HG03103 (cell line): ENCODE measurements at regions not wholly inside any gene's neighbourhood (a gene's known extent, or its start where the extent isn't known, plus 50 kb on each side); places are given as distances from the start of the nearest gene placed in this dataset.

ENCODE experiments used
- ATAC-seq: cut with Tn5 transposase; IDR thresholded peaks from one replicate; pipeline ENCODE4 v1.9.1; 2021; ENCODE audit warnings: low read depth; ENCODE audit not compliant: unreplicated experiment

DNA sequence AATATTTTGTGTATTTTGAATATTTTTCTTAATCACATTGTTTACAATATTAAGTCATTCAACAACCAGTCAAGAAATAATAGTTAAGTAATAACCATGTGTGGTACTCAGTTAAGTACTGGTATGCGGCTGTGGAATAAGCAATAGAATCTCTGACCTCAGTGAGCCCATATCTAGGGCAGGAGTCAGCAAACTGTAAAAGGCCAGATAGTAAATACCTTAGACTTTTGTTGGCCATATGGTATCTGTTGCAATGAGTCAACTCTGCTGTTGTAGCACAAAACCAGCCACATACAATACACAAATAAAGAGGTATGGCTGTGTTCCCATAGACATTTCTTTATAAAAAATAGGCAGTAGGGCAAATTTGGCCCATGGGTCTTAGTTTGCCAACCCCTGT, 311.6 kb upstream of the SEMA3A start:
- no peak for ATAC-seq

DNA sequence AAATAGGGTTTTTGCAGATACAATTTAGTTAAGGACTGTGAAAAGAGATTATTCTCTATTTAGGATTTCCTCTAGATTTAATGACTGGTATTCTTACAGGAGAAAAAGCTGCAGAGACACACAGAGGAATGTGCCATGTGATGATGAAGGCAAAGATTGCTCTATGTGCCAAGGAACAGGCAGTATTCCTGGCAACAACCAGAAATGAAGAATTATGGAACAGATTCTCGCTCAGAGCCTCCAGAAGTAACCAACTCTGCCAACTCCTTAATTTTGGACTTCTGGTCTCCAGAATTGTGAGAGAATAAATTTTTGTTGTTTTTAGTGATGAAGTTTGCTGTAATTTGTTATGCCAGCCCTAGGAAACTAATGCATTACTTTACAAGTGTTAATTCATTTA, 307.6 kb upstream of the SEMA3A start:
- ATAC-seq = no peak

DNA sequence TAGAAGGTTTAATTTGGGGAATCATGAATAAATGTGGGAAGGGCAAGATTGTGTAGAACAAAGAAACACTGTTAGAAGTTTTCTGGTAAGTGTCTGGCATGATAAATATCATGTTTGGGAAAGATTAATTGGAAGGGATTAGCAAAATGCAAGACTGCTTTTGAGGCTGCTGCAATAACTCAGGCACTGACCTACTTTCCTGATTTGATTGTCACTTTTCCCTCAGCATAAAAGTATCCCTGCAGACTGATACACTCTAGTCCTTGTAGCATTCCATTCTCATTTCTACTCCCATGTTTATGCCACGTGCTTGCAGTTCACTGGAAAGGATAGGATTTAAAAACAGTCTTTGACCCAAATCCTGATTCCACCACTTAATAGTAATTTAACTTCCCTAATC, 303.3 kb upstream of the SEMA3A start:
- no peak for ATAC-seq

DNA sequence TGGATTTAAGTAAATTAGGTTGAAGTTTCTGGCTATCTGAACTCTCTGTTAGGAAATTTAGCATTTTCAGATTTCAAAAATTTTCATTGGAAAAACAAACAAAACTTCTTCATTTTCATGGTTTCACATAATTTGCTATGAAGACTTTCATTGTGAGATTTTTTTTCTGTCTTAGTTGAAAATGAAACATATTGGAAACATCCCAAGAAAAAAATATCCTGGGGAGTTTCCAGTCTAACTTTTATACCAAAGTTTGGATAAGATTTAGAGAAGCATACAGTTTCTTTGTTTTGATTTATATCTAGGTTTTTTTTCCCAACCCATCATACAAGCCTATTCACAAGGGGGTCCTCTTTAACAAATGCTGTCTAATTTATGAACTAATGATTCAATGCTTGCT, 300.5 kb upstream of the SEMA3A start:
- ATAC-seq = no peak

DNA sequence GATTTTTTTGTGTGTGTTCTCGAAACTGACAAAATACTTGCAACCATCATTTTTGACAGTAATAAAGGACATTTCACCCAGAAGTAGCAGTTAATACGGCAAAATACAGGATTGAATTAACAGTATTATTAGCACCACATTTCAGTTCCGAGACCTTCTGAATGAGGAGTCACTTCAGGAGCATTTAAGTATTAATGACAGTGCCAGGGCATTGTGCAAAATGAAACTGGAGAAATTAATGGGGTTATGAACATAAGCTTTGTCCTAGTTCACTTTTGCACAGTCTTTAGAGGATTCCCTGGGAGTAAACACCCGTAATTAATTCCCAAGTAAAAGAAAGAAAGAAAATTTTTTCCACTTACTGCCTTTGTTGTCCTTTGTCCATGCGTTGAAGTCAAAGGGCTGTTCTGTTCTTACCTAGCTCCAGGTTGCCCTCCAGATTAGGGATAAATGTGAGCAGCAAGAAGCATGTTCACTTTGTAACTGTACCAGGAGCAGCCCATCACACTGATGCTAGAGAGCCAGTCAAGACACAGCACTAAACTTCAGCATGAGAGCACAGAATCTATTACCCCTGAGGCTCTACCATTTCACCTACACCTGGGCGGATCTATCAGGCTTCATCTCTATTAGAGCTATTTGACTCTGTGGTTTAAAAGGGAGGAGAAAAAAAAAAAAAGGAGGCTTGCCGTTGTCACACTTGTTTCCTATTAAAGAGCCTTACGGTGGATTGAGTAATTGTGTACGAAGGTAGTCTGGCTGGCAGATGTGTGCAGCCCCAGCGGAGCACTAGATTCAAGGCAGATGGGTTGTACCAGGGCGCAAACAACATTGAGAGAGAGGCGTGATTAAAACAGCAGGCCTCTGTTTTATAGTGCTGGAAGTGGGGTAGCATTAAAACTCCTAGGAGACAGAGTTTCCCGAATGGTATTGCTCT, 297.8 kb upstream of the SEMA3A start:
- ATAC-seq = no peak

DNA sequence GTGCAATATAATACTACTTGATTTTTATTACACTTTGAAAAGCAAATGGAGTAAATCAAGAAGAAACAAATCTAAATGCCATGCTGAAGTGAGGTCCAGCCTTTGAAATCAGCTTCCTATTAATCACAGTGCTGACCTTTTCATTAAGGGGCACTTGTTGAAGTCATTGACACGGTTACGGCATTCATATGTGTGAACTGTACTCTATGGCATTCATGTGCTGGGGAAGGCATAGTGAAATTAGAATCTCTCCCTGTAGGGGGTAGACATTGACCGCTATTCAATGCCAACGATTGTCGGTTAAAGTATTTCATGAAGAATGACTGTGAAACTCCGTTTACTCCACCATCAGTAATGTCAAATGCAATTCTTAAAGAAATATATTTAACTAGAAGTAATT, 296.1 kb upstream of the SEMA3A start:
- ATAC-seq = no peak

DNA sequence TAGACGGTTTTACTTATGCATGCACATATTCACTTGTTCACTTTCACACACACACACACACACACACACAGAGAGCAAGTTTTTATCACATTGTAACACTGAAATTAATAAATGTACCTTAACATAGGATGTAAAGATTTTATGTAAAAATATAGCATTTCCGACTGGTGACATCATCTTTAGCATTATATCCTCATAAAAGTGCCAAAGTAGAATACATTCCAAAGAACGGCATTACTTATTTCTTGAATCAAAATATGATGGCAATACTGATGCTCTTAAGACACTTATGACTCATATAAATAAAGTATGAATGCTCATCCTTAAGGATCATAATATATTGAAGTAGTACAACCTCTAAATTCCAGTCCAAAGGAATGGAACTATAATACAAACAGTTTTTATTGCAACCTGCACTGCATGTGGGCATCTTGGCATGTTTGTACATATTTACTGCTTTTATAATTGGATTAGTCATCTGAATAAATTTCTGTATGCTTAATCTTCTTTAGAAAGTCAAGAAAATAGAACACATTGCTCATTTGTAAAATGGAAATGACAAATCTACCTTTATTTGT, 290.0 kb upstream of the SEMA3A start:
- ATAC-seq = no peak

DNA sequence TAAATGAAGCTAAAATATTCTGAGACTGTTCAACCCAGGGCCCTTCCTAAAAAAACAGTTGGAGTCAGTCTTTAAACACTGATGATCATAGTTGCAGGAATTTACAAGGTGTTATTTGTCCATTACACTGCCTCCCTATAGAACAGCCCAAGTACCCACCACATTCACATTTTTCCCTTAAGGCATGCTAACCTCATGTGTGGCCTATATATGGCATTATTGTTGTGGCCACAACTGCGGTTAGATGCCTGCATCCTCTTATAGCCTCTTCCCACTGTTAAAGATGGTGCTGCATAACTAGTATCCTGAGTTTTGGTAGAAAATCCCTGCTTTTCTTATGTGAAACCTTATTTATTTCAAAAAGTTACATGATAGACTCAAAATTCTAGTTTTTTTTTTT, 287.9 kb upstream of the SEMA3A start:
- no peak for ATAC-seq

DNA sequence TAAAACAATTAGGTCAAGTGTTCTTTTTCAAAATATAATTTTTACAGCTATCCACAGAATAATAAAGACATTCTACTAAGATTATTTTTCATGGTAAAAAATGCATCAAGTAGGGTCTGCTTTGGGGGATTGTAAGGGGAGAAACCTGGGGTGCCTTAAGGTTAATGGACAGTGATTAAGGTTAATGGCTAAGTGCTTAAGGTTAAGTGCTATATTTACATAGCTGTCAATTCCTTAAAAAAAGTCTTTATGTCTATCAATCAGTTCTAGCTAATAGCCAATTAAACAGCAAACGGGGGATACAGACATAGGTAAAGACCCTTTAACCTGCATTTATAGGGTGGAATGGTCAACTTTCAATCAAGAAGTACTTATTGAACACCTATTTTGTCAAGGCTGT, 284.5 kb upstream of the SEMA3A start:
- no peak for ATAC-seq

DNA sequence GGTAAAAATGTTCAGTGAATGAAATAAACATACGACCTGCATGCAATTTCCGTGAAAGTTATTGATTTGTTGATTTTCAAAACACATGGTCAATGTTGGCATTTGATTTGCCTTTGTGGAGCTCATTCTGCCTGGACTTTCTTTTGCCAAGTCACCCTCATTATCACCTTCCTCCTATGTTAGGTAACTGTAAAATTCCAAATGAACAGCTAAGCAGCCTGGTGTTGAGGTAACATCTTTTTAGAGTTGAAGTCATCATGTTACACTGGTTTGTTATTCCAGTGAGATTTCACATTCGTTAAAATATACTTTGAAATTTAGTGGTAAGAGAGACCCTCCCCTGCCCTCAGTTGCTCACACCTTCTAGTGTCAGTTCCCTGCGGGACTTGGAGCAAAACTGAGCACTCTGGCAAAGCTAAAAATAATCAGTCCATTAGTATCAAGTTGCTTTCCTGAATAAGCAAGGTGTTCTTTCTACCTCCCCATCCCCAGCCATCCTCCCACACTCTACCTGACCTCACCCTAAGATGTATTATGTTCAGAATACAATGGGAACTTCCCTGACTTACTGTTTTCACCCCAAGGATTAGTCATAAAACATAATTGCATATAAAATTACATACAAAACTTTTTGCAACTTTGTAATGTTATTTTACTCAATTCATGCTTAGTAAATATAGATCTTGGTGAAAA, 283.3 kb upstream of the SEMA3A start:
- ATAC-seq = no peak

DNA sequence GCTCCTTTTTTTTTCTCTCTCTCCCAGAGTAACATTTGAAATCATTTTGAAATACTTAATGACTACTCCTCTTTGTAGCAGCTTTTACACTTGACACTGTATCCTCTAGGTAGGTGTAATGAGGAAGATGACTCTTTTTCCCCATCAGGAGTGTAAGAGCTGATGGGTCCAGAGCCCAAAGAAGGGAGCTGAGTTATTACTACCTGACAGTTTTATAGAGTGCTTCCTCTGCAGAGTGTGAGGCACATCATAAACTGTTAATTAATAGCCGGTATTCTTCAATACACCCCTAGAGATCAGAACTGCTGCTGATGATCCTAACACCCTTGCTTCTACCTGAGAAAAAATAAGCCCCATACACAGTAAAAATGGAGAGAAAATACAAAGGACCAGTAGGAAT, 279.8 kb upstream of the SEMA3A start:
- no peak for ATAC-seq

DNA sequence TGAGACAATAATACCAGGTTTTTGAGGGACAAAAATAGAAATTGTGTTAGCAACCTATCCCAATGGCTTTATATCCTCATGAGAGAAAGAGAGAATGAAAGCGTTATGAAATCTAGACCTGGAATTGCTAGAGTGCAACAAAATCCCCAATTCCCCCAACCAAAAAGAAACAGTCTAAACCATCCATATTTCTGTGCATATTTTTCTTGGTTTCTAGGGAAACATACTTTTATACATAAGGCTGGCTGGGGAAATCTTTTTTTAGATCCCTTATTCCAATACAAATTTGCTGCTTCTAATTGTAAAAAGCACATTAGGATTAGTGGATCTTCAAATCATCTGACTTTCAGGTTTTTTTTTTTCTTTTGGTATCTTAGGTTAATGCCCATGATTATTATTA, 277.0 kb upstream of the SEMA3A start:
- ATAC-seq = no peak

DNA sequence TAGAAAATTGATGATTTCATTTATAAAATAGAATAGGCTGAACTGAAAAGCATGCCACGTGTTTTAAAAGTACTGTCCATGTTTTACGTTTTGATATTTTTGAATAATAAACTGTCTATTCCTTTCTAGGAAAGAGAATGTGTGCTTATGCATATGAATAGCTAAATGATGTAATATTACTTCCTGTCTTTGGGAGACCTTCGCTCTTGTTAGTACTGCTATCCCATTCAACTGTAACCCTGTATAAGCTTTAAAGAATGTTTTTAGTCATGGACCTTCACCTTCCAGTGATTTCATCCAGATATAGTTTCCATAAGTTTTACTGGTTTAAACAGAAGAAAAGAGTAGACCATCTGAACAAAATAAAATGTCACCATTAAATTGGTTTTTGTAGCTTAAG, 274.4 kb upstream of the SEMA3A start:
- no peak for ATAC-seq

DNA sequence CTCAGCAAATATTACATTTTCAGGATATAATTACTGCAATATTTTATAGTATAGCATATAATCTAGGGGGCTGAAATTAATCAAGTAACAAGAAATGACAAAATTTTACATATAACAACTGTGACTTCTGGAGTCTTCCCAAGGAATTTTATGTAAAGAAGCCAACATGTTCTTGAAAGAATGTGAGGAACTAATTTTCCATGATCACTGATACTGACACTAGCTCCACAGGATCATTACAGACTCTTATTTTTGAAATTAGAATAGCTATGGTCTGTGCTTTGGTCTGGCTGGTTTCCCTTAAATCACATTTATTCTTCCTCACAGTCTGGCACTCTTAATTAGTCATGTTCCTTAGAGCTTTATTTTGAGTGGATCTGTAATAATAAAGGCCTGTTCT, 267.7 kb upstream of the SEMA3A start:
- ATAC-seq = no peak

DNA sequence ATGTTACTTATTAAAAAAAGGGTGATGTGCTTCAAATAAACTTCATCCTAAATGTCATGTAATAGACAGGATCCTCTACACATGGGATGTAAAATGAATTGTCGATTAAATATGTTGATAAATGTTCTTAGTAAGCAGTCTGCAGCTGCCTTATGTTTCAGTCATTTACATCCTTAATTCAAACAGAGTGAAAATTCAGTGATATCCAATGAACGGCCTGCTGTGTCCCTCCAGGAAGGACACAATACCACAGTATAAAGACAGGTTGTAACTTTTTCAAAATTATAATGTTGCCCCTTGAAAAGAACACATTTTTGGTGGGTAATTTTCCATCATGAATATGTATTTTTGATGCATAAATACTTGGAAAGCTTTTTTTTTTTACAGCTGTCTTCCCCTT, 266.5 kb upstream of the SEMA3A start:
- no peak for ATAC-seq

DNA sequence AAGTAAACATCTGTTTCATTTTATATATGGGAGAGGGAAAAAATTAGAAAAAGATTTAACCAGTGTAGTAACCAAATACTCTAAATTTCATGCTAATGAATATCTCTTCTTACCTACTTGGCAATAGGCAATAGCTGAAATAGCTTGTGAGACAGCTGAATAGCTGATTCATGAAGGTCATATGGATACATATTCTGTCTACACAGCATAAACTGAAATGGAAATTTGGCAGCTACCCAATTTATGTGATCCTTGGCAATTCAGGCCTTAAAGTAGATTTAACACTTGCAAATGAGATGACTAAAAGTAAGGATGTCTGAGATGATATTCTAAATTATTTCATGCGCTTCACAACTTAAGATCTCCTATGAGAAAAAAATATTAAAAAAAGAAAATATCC, 261.2 kb upstream of the SEMA3A start:
- ATAC-seq = no peak

DNA sequence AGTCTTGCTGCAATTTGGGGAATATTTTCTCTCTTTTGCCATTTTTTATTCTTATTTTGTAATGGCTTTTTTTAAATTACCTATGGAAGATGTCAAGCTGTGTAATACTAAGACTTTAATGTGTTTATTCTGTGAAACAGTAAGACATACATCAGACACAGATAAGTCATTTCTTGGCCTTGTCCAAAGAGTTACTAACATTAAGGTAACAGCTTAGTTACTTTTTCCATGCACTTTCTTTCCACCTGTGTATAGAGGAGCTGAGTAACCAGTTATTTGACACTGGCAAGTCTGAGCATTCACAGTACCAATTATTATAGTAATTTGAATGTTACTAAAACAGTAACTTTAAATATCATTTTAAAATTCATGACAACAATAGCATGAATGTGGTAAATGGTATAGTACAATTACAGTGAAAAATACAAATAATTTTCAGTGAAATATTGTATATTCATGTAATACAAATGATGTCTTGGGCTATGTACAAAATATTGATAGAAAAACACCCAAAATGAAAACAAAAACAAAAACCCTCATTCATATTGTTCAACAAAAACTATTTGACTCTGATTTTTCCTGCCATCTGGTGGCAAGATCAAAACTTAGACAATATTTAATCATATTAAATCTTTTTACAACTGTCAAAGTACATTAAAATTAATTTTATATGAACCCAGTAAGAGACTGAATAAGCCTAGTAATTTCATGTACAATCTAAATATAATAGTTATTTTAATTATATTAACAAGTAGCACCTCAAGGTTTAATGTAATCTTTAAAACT, 259.8 kb upstream of the SEMA3A start:
- no peak for ATAC-seq

DNA sequence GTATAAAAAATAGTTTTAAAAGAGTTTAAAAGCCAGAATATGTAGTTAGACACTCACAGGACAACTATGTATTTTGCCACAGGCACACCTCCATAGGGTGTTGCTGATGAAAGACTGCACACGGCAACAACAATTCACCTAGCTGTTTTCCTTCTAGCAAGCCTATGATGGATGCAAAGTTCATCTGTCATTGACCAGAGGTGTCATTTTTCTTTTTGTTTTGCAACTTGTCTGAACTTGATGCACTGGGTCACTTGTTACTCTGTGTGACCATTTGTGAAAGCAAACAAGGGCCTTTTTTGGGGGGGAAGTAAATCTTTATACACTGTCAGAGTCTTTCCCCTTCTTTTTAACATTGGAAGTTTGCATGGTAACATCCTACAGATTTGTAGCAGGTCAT, 258.0 kb upstream of the SEMA3A start:
- ATAC-seq = no peak

DNA sequence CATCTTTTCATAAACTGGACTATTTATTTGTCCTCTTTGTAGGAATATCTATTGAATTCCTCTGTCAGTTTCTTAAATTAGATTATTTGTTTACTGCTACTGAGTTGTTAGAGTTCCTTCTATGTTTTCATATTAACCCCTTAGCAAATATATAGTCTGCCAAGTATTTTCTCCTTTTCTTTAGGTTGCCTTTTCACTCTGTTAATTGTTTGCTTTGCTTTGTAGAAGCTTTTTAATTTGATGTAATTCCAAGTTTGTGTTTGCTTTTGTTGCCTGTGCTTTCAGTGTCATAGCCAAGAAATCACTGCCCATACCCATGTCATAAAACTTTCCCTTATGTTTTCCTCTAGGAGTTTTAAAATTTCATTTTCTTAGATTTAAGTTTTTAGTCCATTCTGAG, 256.2 kb upstream of the SEMA3A start:
- ATAC-seq = no peak

DNA sequence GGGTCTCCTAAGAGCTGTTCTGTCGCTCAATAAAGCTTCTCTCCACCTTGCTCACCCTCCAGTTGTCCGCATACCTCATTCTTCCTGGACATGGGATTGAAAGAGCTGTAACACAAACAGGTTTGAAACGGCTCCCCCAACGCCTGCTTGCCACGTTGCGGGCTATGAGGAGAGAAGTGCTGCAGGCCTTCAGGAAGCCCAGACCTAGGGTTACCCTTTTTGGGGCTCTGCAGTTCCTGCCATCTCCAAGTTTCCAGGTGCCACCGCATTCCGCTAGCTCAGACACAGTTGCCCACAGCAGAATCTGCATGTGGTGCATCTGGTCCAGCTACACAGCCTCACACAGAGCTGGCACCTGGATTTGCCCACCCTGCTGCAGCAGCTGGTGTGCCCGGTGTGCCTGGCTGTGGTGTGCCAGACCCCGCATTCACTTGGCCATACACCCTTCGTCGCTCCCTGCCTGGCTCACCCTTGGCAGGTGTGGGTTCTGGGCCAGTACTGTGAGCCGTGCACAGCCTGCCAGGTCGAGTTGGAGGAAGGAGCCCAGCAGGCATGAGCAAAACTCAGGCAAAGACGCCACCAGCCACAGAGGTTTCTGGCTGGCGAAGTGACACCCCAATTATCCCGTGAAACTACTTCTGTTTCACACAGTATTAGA, 253.2 kb upstream of the SEMA3A start:
- ATAC-seq = no peak
